HepG2 (cell line): ENCODE measurements at regions not wholly inside any gene's neighbourhood (a gene's known extent, or its start where the extent isn't known, plus 50 kb on each side); places are given as distances from the start of the nearest gene placed in this dataset.
A peak's percentile ranks its signal among the peaks of the same experiment; 100 is the strongest.

ENCODE experiments used
- ATAC-seq: fragments of 200-7000 bp; cut with Tn5 transposase; 3 replicates; pipeline ENCODE4 v1.9.1; 2020; ENCODE audit warnings: mild to moderate bottlenecking, moderate library complexity
- BruUV-seq: library from RNA; stranded (reverse); fragments of 400-500 nt; replicated peaks from 2 replicates; lab custom pipeline; 2021; lab: Mats Ljungman, UMichigan
- CTCF ChIA-PET: fragments of 300-600 bp; formaldehyde crosslinking; extraction: SDS; loops from one replicate; lab custom pipeline; 2021; ENCODE audit warnings: low total read pairs, inconsistent platforms, low intra/inter-chr PET ratio; lab: Yijun Ruan, JAX
- POLR2A ChIA-PET: fragments of 350-600 bp; sonication (Branson Sonifier 250); formaldehyde crosslinking; loops from one replicate; lab custom pipeline; 2020; ENCODE audit warnings: antibody characterized with exemption, inconsistent platforms; lab: Yijun Ruan, JAX
- DNase-seq: peaks from one replicate; pipeline ENCODE4 v3.0.0-alpha.2; 2015; ENCODE audit warnings: low spot score
- FAIRE-seq: peaks from 3 replicates; lab custom pipeline; 2011; peaks lifted over from hg19 to GRCh38; lab: Jason Lieb, UNC
- H2AFZ ChIP-seq: one replicate; pipeline ENCODE4 v1.6.1; 2011; ENCODE audit warnings: low read length, inconsistent platforms
- H3K27ac ChIP-seq: fragments of 300-600 bp; 3 replicates; pipeline ENCODE4 v1.8.0; 2011; ENCODE audit warnings: mixed run types, mild to moderate bottlenecking, mixed read lengths, low read length, inconsistent platforms; ENCODE audit not compliant: insufficient read depth; ENCODE audit errors: extremely low read length
- H3K27me3 ChIP-seq, 2 experiments: fragments of 200-600 bp in 1 of 2; 2 replicates in 1 of 2; 3 replicates in 1 of 2; pipeline versions ENCODE4 v1.6.0 to v1.8.0; 2011; ENCODE audit warnings: low read length in 2 of 2, mild to moderate bottlenecking in 2 of 2, moderate library complexity in 2 of 2, inconsistent platforms in 1 of 2; ENCODE audit not compliant: insufficient read depth in 2 of 2, control insufficient read depth in 1 of 2
- H3K36me3 ChIP-seq, 2 experiments: fragments of 200-600 bp in 1 of 2; replicated peaks in 1 of 2; 2 replicates in 1 of 2; 3 replicates in 1 of 2; pipeline versions ENCODE4 v1.5.1 to v1.8.0; 2011; ENCODE audit warnings: low read length in 2 of 2, inconsistent platforms in 1 of 2; ENCODE audit not compliant: insufficient read depth in 2 of 2, control insufficient read depth in 1 of 2
- H3K4me1 ChIP-seq: 2 replicates; pipeline ENCODE4 v1.5.1; 2012; ENCODE audit warnings: low read length, inconsistent platforms; ENCODE audit not compliant: insufficient read depth
- H3K4me2 ChIP-seq: 2 replicates; pipeline ENCODE4 v1.6.0; 2011; ENCODE audit warnings: low read depth, low read length, inconsistent platforms
- H3K4me3 ChIP-seq, 3 experiments: fragments of 200-600 bp in 1 of 3; sonication (generic), shearing (Covaris generic) in 1 of 3; replicated peaks in 1 of 3; 2 replicates each; pipeline ENCODE4 v1.5.1; 2011 to 2016; ENCODE audit warnings: low read length in 3 of 3, inconsistent platforms in 2 of 3, low read depth in 2 of 3, mild to moderate bottlenecking in 2 of 3, control low read depth in 1 of 3, mixed read lengths in 1 of 3; ENCODE audit not compliant: insufficient read depth in 1 of 3
- H3K79me2 ChIP-seq: one replicate; pipeline ENCODE4 v1.6.1; 2011; ENCODE audit warnings: low read length, inconsistent platforms; ENCODE audit not compliant: insufficient read depth
- H3K9ac ChIP-seq: 2 replicates; pipeline ENCODE4 v1.6.0; 2011; ENCODE audit warnings: mild to moderate bottlenecking, low read depth, low read length, inconsistent platforms; ENCODE audit not compliant: insufficient read depth
- H3K9me3 ChIP-seq: 2 replicates; pipeline ENCODE4 v1.5.1; 2012; ENCODE audit warnings: mild to moderate bottlenecking, low read length
- H4K20me1 ChIP-seq: 2 replicates; pipeline ENCODE4 v1.6.0; 2011; ENCODE audit warnings: inconsistent platforms, mild to moderate bottlenecking, low read length, moderate library complexity; ENCODE audit not compliant: insufficient read depth
- ELF3 ChIP-seq: IDR thresholded peaks from 2 replicates; pipeline ENCODE4 v1.6.1; 2016; ENCODE audit warnings: missing genetic modification reagents, missing compliant biosample characterization
- GMEB1 ChIP-seq: sonication (generic); formaldehyde crosslinking; IDR thresholded peaks from 2 replicates; pipeline ENCODE4 v1.5.1; 2020; ENCODE audit warnings: missing genetic modification reagents, mild to moderate bottlenecking, borderline replicate concordance
- IKZF1 ChIP-seq: fragments of 450-650 bp; IDR thresholded peaks from 2 replicates; pipeline ENCODE4 v1.7.1; 2016
- KDM5A ChIP-seq: fragments of 200-600 bp; sonication (generic); IDR thresholded peaks from 2 replicates; pipeline ENCODE4 v1.7.0; 2018; ENCODE audit warnings: antibody characterized with exemption, mild to moderate bottlenecking, low read length, borderline replicate concordance
- RAD21 ChIP-seq: fragments of 450-650 bp; formaldehyde crosslinking; IDR thresholded peaks from 2 replicates; pipeline ENCODE4 v1.5.0; 2020; ENCODE audit warnings: mild to moderate bottlenecking
- TBP ChIP-seq: sonication (generic); formaldehyde crosslinking; IDR thresholded peaks from 2 replicates; pipeline ENCODE4 v1.5.0; 2020; ENCODE audit warnings: missing genetic modification reagents
- ZFY ChIP-seq: sonication (generic); formaldehyde crosslinking; IDR thresholded peaks from 2 replicates; pipeline ENCODE4 v1.4.0; 2020; ENCODE audit warnings: missing genetic modification reagents
- ZMAT5 ChIP-seq: sonication (generic); formaldehyde crosslinking; IDR thresholded peaks from 2 replicates; pipeline ENCODE4 v1.5.0; 2020; ENCODE audit warnings: mild to moderate bottlenecking, low read depth, missing genetic modification reagents, borderline replicate concordance
- ZNF30 ChIP-seq: sonication (generic); formaldehyde crosslinking; IDR thresholded peaks from 2 replicates; pipeline ENCODE4 v1.5.0; 2020; ENCODE audit warnings: mild to moderate bottlenecking, missing genetic modification reagents
- ZNF383 ChIP-seq: sonication (generic); formaldehyde crosslinking; IDR thresholded peaks from 2 replicates; pipeline ENCODE4 v1.4.0; 2020; ENCODE audit warnings: missing genetic modification reagents, mild to moderate bottlenecking, borderline replicate concordance
- ZNF678 ChIP-seq: sonication (generic); formaldehyde crosslinking; IDR thresholded peaks from 2 replicates; pipeline ENCODE4 v1.4.0; 2020; ENCODE audit warnings: mild to moderate bottlenecking, missing genetic modification reagents
- ZNF773 ChIP-seq: sonication (generic); formaldehyde crosslinking; IDR thresholded peaks from 2 replicates; pipeline ENCODE4 v1.4.0; 2020; ENCODE audit warnings: missing genetic modification reagents, borderline replicate concordance
- WGBS: methylation state at CpG from one replicate; pipeline ENCODE4 v1.1.6; 2017; ENCODE audit warnings: low lambda C conversion rate; 5-methylcytosine and 5-hydroxymethylcytosine counted together
- in situ Hi-C: cut with HindIII; loops from 2 replicates; pipeline ENCODE4 v1.10.0; 2017; ENCODE audit warnings: low pct_unique_long_range_greater_than_20kb; ENCODE audit not compliant: extremely low pct_ligation_motif_present
- intact Hi-C: fragments of 100-400 bp; cut with micrococcal nuclease; formaldehyde crosslinking; loops from one replicate; pipeline ENCODE4 v1.10.0; 2022; ENCODE audit not compliant: unreplicated experiment
- TF ChIP-seq, protein P1 (sequence below): sonication (generic); formaldehyde crosslinking; IDR thresholded peaks from 2 replicates; pipeline ENCODE4 v1.4.0; 2020; ENCODE audit warnings: missing genetic modification reagents, borderline replicate concordance
- TF ChIP-seq, protein P2 (sequence below): IDR thresholded peaks from 2 replicates; pipeline ENCODE4 v1.6.1; 2016; ENCODE audit warnings: low read depth, control low read depth
- TF ChIP-seq, protein P3 (sequence below): IDR thresholded peaks from 2 replicates; pipeline ENCODE4 v1.6.1; 2016; ENCODE audit warnings: missing compliant biosample characterization, missing genetic modification reagents, borderline replicate concordance

DNA sequence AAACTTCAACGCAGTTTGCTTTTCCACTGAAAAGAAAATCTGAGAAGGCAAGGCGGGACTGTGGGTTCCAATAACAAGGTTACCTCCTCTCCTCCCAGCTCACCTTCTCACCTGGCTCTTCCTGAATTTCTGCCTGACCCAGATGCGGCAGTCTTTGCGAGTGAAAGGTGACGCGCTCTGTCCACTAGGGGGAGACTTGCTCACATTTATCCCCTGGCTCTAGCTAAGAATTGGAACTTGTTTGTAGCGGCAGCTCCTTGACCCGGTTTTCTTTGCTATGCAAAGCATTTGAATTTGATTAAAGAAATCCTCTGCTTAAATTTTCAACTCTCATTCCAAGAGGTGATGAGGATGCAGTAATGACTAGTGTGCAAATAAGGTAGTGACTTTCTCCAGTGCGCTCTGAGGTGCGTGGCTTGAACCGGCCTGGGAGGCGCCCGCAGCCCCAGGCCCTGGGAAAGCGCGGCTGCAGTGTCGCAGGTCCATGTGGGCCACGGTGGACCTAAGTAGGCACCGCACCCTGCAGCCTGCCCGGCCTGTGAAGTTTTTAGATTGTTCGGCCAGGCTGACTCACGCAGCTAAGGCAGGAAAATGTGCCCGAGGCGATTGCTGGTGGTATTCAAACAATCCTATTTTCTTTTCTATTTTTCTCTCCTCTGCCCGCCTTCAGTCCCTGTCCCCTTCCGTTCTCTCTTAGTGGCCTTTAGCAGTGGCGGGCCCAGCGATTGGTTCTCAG lies 336.9 kb upstream of the NPSR1 start:
- FAIRE-seq: peak; percentile 90
- CTCF ChIA-PET: interaction anchor here (0.6 to 2.8 kb wide), 3 partner anchors 109 to 355 kb away, joined by 3 to 28 read pairs (median 11); no protein-coding TSS in a partner anchor
- no peaks in the 10 kb centered on the region for H3K36me3 ChIP-seq
- POLR2A ChIA-PET: interaction anchor here (0.8 kb wide), 1 partner anchor 18 kb away, joined by 4 read pairs; no protein-coding TSS in a partner anchor
- H3K4me3 ChIP-seq: peak overlapping the region in 2 of 3 experiments; percentile 33 to 38; a peak in 2 of 6 replicates
- DNase-seq: peak; percentile 67
- in situ Hi-C loops (loop anchor here (5.0 kb wide), 1 partner anchor 106 kb away; no protein-coding TSS in a partner anchor), intact Hi-C loops (loop anchor here (1.0 to 10.0 kb wide), 4 partner anchors 105 to 276 kb away; no protein-coding TSS in a partner anchor)
- no TSS peak for BruUV-seq
- peak; percentile 97 for ATAC-seq
- WGBS: 32% methylated on average over 24 of the region's 27 CpGs
- no peaks in the 10 kb centered on the region for H3K9me3 ChIP-seq
- H3K4me1 ChIP-seq: peaks cover 6% of the 10 kb centered on the region; the same call in 1 of the 2 replicates
- H2AFZ ChIP-seq: no peak overlapping the region
- H4K20me1 ChIP-seq: no peaks in the 10 kb centered on the region
- H3K9ac ChIP-seq: no peak overlapping the region
- H3K27ac ChIP-seq: no peak overlapping the region
- peak overlapping the region; percentile 69 for H3K4me2 ChIP-seq
- H3K27me3 ChIP-seq: 0 out of 5 replicates have a peak, but pooled peaks cover 0 to 3% of the 10 kb centered on the region in 2 experiments
- H3K79me2 ChIP-seq: no peaks in the 10 kb centered on the region
- TF ChIP-seq, protein P1, sequence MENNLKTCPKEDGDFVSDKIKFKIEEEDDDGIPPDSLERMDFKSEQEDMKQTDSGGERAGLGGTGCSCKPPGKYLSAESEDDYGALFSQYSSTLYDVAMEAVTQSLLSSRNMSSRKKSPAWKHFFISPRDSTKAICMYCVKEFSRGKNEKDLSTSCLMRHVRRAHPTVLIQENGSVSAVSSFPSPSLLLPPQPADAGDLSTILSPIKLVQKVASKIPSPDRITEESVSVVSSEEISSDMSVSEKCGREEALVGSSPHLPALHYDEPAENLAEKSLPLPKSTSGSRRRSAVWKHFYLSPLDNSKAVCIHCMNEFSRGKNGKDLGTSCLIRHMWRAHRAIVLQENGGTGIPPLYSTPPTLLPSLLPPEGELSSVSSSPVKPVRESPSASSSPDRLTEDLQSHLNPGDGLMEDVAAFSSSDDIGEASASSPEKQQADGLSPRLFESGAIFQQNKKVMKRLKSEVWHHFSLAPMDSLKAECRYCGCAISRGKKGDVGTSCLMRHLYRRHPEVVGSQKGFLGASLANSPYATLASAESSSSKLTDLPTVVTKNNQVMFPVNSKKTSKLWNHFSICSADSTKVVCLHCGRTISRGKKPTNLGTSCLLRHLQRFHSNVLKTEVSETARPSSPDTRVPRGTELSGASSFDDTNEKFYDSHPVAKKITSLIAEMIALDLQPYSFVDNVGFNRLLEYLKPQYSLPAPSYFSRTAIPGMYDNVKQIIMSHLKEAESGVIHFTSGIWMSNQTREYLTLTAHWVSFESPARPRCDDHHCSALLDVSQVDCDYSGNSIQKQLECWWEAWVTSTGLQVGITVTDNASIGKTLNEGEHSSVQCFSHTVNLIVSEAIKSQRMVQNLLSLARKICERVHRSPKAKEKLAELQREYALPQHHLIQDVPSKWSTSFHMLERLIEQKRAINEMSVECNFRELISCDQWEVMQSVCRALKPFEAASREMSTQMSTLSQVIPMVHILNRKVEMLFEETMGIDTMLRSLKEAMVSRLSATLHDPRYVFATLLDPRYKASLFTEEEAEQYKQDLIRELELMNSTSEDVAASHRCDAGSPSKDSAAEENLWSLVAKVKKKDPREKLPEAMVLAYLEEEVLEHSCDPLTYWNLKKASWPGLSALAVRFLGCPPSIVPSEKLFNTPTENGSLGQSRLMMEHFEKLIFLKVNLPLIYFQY (CRISPR knock-in tag): peak; percentile 80; the same call in 1 of the 2 replicates
- TF ChIP-seq IKZF1: no peak
- no peak for TF ChIP-seq GMEB1
- TF ChIP-seq ZNF773: no peak
- peak; percentile 25; the same call in 1 of the 2 replicates for TF ChIP-seq ZFY (CRISPR knock-in tag)
- TF ChIP-seq, protein P2, sequence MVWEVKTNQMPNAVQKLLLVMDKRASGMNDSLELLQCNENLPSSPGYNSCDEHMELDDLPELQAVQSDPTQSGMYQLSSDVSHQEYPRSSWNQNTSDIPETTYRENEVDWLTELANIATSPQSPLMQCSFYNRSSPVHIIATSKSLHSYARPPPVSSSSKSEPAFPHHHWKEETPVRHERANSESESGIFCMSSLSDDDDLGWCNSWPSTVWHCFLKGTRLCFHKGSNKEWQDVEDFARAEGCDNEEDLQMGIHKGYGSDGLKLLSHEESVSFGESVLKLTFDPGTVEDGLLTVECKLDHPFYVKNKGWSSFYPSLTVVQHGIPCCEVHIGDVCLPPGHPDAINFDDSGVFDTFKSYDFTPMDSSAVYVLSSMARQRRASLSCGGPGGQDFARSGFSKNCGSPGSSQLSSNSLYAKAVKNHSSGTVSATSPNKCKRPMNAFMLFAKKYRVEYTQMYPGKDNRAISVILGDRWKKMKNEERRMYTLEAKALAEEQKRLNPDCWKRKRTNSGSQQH (CRISPR knock-in tag): no peak
- TF ChIP-seq ZNF678 (CRISPR knock-in tag): no peak
- no peak for TF ChIP-seq ZNF383 (CRISPR knock-in tag)
- TF ChIP-seq, protein P3, sequence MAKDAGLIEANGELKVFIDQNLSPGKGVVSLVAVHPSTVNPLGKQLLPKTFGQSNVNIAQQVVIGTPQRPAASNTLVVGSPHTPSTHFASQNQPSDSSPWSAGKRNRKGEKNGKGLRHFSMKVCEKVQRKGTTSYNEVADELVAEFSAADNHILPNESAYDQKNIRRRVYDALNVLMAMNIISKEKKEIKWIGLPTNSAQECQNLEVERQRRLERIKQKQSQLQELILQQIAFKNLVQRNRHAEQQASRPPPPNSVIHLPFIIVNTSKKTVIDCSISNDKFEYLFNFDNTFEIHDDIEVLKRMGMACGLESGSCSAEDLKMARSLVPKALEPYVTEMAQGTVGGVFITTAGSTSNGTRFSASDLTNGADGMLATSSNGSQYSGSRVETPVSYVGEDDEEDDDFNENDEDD (CRISPR knock-in tag): no peak
- no peak for TF ChIP-seq KDM5A
- peak; percentile 82 for TF ChIP-seq RAD21 (CRISPR knock-in tag)
- TF ChIP-seq ZMAT5: no peak
- peak; percentile 40; the same call in 1 of the 2 replicates for TF ChIP-seq ELF3
- no peak for TF ChIP-seq TBP (CRISPR knock-in tag)
- TF ChIP-seq ZNF30 (CRISPR knock-in tag): no peak
